C4-2B (cell line): ENCODE measurements at regions not wholly inside any gene's neighbourhood (a gene's known extent, or its start where the extent isn't known, plus 50 kb on each side); places are given as distances from the start of the nearest gene placed in this dataset.

Experiments
- ZFX ChIP-seq: fragments of 450-650 bp; IDR thresholded peaks from 2 replicates; pipeline ENCODE4 v1.6.1; 2017
- TF ChIP-seq, protein P1 (sequence below): fragments of 450-650 bp; conservative IDR thresholded peaks from 2 replicates; pipeline ENCODE4 v1.5.1; 2017; ENCODE audit warnings: mild to moderate bottlenecking

GRCh38 chr4:81860111-81860510, 388.4 kb upstream of the RASGEF1B start:
- TF ChIP-seq, protein P1, sequence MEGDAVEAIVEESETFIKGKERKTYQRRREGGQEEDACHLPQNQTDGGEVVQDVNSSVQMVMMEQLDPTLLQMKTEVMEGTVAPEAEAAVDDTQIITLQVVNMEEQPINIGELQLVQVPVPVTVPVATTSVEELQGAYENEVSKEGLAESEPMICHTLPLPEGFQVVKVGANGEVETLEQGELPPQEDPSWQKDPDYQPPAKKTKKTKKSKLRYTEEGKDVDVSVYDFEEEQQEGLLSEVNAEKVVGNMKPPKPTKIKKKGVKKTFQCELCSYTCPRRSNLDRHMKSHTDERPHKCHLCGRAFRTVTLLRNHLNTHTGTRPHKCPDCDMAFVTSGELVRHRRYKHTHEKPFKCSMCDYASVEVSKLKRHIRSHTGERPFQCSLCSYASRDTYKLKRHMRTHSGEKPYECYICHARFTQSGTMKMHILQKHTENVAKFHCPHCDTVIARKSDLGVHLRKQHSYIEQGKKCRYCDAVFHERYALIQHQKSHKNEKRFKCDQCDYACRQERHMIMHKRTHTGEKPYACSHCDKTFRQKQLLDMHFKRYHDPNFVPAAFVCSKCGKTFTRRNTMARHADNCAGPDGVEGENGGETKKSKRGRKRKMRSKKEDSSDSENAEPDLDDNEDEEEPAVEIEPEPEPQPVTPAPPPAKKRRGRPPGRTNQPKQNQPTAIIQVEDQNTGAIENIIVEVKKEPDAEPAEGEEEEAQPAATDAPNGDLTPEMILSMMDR: no peak
- no peak for TF ChIP-seq ZFX
